IPS-18c (cell line): ENCODE measurements at regions not wholly inside any gene's neighbourhood (a gene's known extent, or its start where the extent isn't known, plus 50 kb on each side); places are given as distances from the start of the nearest gene placed in this dataset.

ENCODE experiments used
- H3K4me3 ChIP-seq: 2 replicates; pipeline ENCODE4 v1.7.0; 2013; ENCODE audit warnings: low read depth, mild to moderate bottlenecking, low read length, moderate library complexity; ENCODE audit not compliant: insufficient read depth
- H3K9me3 ChIP-seq: one replicate; pipeline ENCODE4 v1.6.1; 2013; ENCODE audit warnings: mild to moderate bottlenecking, low read length, moderate library complexity; ENCODE audit not compliant: control insufficient read depth, insufficient read depth

GRCh38 chr3:69527498-69527897 is 141.6 kb upstream of the FRMD4B start:
- Histone ChIP-seq H3K4me3 (no peak overlapping the region), H3K9me3 (no peaks in the 10 kb centered on the region)

- Histone ChIP-seq H3K4me3 (no peak overlapping the region), H3K9me3 (no peaks in the 10 kb centered on the region)
Observed at GRCh38 chr3:69524816-69525215, 138.9 kb upstream of the FRMD4B start.

GRCh38 chr3:69521286-69521685 is 135.4 kb upstream of the FRMD4B start:
- Histone ChIP-seq H3K9me3 (no peaks in the 10 kb centered on the region), H3K4me3 (no peak overlapping the region)

GRCh38 chr3:69511361-69511760 is 125.5 kb upstream of the FRMD4B start:
- H3K4me3 ChIP-seq = no peak overlapping the region
- no peaks in the 10 kb centered on the region for H3K9me3 ChIP-seq

- Histone ChIP-seq H3K4me3 (no peak overlapping the region), H3K9me3 (no peaks in the 10 kb centered on the region)
Observed at GRCh38 chr3:69510481-69511030, 124.7 kb upstream of the FRMD4B start.

- H3K9me3 ChIP-seq = no peaks in the 10 kb centered on the region
Observed at GRCh38 chr3:69509288-69509687, 123.4 kb upstream of the FRMD4B start.

GRCh38 chr3:69505770-69506407 is 120.0 kb upstream of the FRMD4B start:
- H3K4me3 ChIP-seq = no peak overlapping the region
- H3K9me3 ChIP-seq = no peaks in the 10 kb centered on the region

More at GRCh38 chr3:69509288-69509687, 123.4 kb upstream of the FRMD4B start:
- no peak overlapping the region for H3K4me3 ChIP-seq

GRCh38 chr3:69504232-69504631 is 118.3 kb upstream of the FRMD4B start:
- Histone ChIP-seq H3K4me3 (no peak overlapping the region), H3K9me3 (no peaks in the 10 kb centered on the region)

- H3K4me3 ChIP-seq = no peak overlapping the region
- no peaks in the 10 kb centered on the region for H3K9me3 ChIP-seq
Observed at GRCh38 chr3:69500604-69501003, 114.7 kb upstream of the FRMD4B start.

- Histone ChIP-seq H3K4me3 (no peak overlapping the region), H3K9me3 (no peaks in the 10 kb centered on the region)
Observed at GRCh38 chr3:69499899-69500421, 114.1 kb upstream of the FRMD4B start.

GRCh38 chr3:69499422-69499821 is 113.5 kb upstream of the FRMD4B start:
- Histone ChIP-seq H3K4me3 (no peak overlapping the region), H3K9me3 (no peaks in the 10 kb centered on the region)

- Histone ChIP-seq H3K9me3 (no peaks in the 10 kb centered on the region), H3K4me3 (no peak overlapping the region)
Observed at GRCh38 chr3:69496856-69497255, 111.0 kb upstream of the FRMD4B start.

GRCh38 chr3:69494185-69494584 is 108.3 kb upstream of the FRMD4B start:
- no peak overlapping the region for H3K4me3 ChIP-seq
- H3K9me3 ChIP-seq = no peaks in the 10 kb centered on the region

- no peaks in the 10 kb centered on the region for H3K9me3 ChIP-seq
- H3K4me3 ChIP-seq = no peak overlapping the region
Observed at GRCh38 chr3:69493157-69493556, 107.3 kb upstream of the FRMD4B start.

GRCh38 chr3:69491975-69492374 is 106.1 kb upstream of the FRMD4B start:
- H3K4me3 ChIP-seq = no peak overlapping the region
- no peaks in the 10 kb centered on the region for H3K9me3 ChIP-seq

GRCh38 chr3:69490971-69491370 is 105.1 kb upstream of the FRMD4B start:
- Histone ChIP-seq H3K4me3 (no peak overlapping the region), H3K9me3 (no peaks in the 10 kb centered on the region)

- no peak overlapping the region for H3K4me3 ChIP-seq
Observed at GRCh38 chr3:69490235-69490634, 104.3 kb upstream of the FRMD4B start.

GRCh38 chr3:69488026-69488425 is 102.1 kb upstream of the FRMD4B start:
- Histone ChIP-seq H3K4me3 (no peak overlapping the region), H3K9me3 (no peaks in the 10 kb centered on the region)

More at GRCh38 chr3:69490235-69490634, 104.3 kb upstream of the FRMD4B start:
- H3K9me3 ChIP-seq = no peaks in the 10 kb centered on the region

- Histone ChIP-seq H3K4me3 (no peak overlapping the region), H3K9me3 (peaks cover 5% of the 10 kb centered on the region)
Observed at GRCh38 chr3:69485489-69485888, 99.6 kb upstream of the FRMD4B start.
